ENCODE measurements at regions not wholly inside any gene's neighbourhood (a gene's known extent, or its start where the extent isn't known, plus 50 kb on each side); places are given as distances from the start of the nearest gene placed in this dataset.
A peak's percentile ranks its signal among the peaks of the same experiment; 100 is the strongest.

DNA sequence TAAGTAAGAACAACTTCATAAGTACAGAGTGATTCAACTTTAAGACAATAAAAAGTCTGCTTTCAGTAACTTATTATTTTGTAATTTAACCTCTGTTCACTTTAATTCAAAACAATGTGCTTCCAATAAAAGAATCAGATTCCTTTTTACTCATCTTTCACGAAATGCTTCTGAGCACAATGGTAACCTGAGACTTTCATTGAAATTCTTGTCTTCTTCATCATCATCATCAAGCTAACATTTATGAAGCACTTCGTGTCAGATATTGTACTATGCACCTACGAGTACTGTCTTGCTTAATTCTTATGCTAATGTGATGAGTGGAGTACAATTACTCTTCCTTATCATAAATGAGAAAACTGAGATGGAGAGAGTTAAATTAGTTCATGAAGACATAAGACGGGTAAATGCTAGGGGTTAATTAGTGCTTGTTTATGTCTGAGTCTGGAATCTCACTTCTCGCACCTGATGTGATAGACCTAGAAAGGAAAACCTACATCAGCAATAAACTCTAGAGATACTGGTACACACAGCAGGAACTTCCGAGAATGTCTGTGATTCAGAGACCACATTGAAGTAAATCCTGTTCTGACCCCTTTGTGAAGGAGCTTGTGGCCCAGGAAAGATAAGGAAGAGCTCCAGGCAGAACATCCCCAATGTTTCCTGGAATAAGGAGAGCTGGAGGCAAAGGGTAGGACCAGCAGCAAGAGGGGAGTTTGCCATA, 227.6 kb upstream of the ETAA1 start:
- no peak overlapping the region; the same call in 1 of the 2 replicates for H3K18ac ChIP-seq (ENCODE audit: low read depth, low read length)
- CTCF ChIA-PET = interaction anchor here (0.6 kb wide), 1 partner anchor 198 kb away, joined by 3 read pairs; no protein-coding TSS in a partner anchor
- H3K27me3 ChIP-seq (ENCODE audit: control insufficient read depth, insufficient read depth, low read length) = no peaks in the 10 kb centered on the region
- H3K36me3 ChIP-seq (ENCODE audit: control insufficient read depth, insufficient read depth, low read length) = no peaks in the 10 kb centered on the region
- no peak overlapping the region for H2AK9ac ChIP-seq (replicated peaks; ENCODE audit: low read depth, low read length, poor library complexity)
- no peaks in the 10 kb centered on the region for H4K20me1 ChIP-seq (ENCODE audit: insufficient read depth, low read length)
- in situ Hi-C loops (cut with MboI; ENCODE audit: low sequenced_read_pairs) = no loop called here
- intact Hi-C loops (cut with micrococcal nuclease) = no loop called here
- no peak for TF ChIP-seq MAZ (IDR thresholded peaks at IDR 0.05; ENCODE audit: borderline replicate concordance, low read depth, low read length)
- TF ChIP-seq POLR2A (IDR thresholded peaks at IDR 0.05; ENCODE audit: low read depth, low read length) = no peak
- no peak for TF ChIP-seq BHLHE40 (IDR thresholded peaks at IDR 0.05; ENCODE audit: low read depth, low read length)
- TF ChIP-seq, protein P1, sequence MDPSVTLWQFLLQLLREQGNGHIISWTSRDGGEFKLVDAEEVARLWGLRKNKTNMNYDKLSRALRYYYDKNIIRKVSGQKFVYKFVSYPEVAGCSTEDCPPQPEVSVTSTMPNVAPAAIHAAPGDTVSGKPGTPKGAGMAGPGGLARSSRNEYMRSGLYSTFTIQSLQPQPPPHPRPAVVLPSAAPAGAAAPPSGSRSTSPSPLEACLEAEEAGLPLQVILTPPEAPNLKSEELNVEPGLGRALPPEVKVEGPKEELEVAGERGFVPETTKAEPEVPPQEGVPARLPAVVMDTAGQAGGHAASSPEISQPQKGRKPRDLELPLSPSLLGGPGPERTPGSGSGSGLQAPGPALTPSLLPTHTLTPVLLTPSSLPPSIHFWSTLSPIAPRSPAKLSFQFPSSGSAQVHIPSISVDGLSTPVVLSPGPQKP (IDR thresholded peaks at IDR 0.05; ENCODE audit: borderline replicate concordance, low read depth, low read length) = no peak
- H2BK20ac ChIP-seq (ENCODE audit: low read depth, low read length) = no peak overlapping the region
- H4K91ac ChIP-seq (ENCODE audit: insufficient read depth, low read depth, low read length) = no peak overlapping the region
- no peak overlapping the region for H3K4ac ChIP-seq (ENCODE audit: low read depth, low read length)
- no peak for ATAC-seq (ENCODE audit: low read depth)
- H3K4me2 ChIP-seq (ENCODE audit: low read depth, low read length) = no peak overlapping the region
- WGBS, 2 experiments (ENCODE audit: extremely low coverage in 2 of 2, insufficient read length in 1 of 2) = no CpG with 5 or more reads among the region's 6 CpGs
- H2BK120ac ChIP-seq (ENCODE audit: low read depth, low read length) = no peak overlapping the region
- H4K5ac ChIP-seq (ENCODE audit: low read depth, low read length) = no peak overlapping the region
- no peaks in the 10 kb centered on the region for H3K79me1 ChIP-seq (ENCODE audit: low read depth in 1 of 2, low read length in 2 of 2)
- H3K14ac ChIP-seq (replicated peaks; ENCODE audit: low read depth, low read length) = no peak overlapping the region
- no peak overlapping the region for H3K9ac ChIP-seq (ENCODE audit: low read depth, low read length)
- H4K8ac ChIP-seq (ENCODE audit: low read depth in 2 of 2, low read length in 2 of 2) = no peak overlapping the region
- H2AFZ ChIP-seq (replicated peaks; ENCODE audit: low read length, poor library complexity) = no peak overlapping the region
- H3K27ac ChIP-seq (ENCODE audit: insufficient read depth, low read length) = no peak overlapping the region
- H3K9me3 ChIP-seq (ENCODE audit: control insufficient read depth, insufficient read depth, low read length) = no peaks in the 10 kb centered on the region
- no TSS peak for BruUV-seq (replicated peaks)
- H3K23ac ChIP-seq (ENCODE audit: low read depth, low read length) = no peak overlapping the region
- no peaks in the 10 kb centered on the region; the same call in 1 of the 2 replicates for H3K4me1 ChIP-seq (ENCODE audit: control insufficient read depth, insufficient read depth, low read length)
- no peak overlapping the region for H2BK5ac ChIP-seq (ENCODE audit: low read depth, low read length, poor library complexity, severe bottlenecking)
- H2BK15ac ChIP-seq (ENCODE audit: low read depth, low read length) = no peak overlapping the region; the same call in 1 of the 3 replicates
- H3K4me3 ChIP-seq (ENCODE audit: insufficient read depth, low read depth, low read length) = no peak overlapping the region
- peak overlapping the region; percentile 36; the same call in 1 of the 2 replicates for H2AK5ac ChIP-seq (ENCODE audit: low read depth, low read length)
- no peaks in the 10 kb centered on the region for H3K9me1 ChIP-seq (ENCODE audit: insufficient read depth, low read length)
- dilution Hi-C loops (cut with HindIII; ENCODE audit: low sequenced_read_pairs, unreplicated experiment) = no loop called here
- H3K56ac ChIP-seq (ENCODE audit: extremely low read depth, insufficient read depth, low read length) = no peak overlapping the region
- peak; percentile 56 for DNase-seq
- POLR2A ChIA-PET (ENCODE audit: unreplicated experiment) = interaction anchor here (0.5 kb wide), 1 partner anchor 289 kb away, joined by 10 read pairs; no protein-coding TSS in a partner anchor

Measured in IMR-90 (cell line).